GM10248 (cell line): ENCODE measurements at regions not wholly inside any gene's neighbourhood (a gene's known extent, or its start where the extent isn't known, plus 50 kb on each side); places are given as distances from the start of the nearest gene placed in this dataset.

ENCODE experiments used
- CTCF ChIA-PET: fragments of 300-600 bp; sonication (Branson Sonifier 250); formaldehyde crosslinking; extraction: SDS; loops from one replicate; lab custom pipeline; 2021; ENCODE audit warnings: antibody characterized with exemption; lab: Yijun Ruan, JAX
- POLR2A ChIA-PET: fragments of 350-650 bp; sonication (Branson Sonifier 250); formaldehyde crosslinking; extraction: SDS; loops from one replicate; lab custom pipeline; 2020; ENCODE audit warnings: antibody characterized with exemption; lab: Yijun Ruan, JAX
- DNase-seq: peaks from one replicate; pipeline ENCODE4 v3.0.0; 2012; ENCODE audit errors: extremely low spot score
- TF ChIP-seq, protein P1 (sequence below): IDR thresholded peaks from 2 replicates; pipeline ENCODE4 v1.5.1; 2012; ENCODE audit warnings: mild to moderate bottlenecking, low read depth; ENCODE audit errors: extremely low read depth, missing control alignments, control extremely low read depth

DNA sequence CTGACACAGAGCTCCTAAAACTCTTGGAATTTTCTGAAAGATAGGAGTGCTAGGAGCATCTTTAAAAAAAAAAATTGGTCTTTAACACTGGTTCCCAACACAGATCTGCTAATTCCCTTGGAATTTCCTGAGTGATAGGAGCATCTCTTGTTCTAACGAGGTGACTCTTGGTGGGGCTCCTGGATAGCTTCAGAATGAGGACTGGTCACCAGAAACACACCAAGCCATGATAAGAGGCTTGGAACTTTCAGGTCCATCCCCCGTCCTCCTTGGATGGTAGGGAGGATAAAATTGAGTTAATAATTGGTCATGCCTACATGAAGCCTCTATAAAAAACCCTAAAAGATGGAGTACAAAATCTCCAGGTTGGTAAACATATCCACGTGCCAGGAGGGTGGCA is 64.5 kb upstream of the LDLRAD3 start:
- TF ChIP-seq, protein P1, sequence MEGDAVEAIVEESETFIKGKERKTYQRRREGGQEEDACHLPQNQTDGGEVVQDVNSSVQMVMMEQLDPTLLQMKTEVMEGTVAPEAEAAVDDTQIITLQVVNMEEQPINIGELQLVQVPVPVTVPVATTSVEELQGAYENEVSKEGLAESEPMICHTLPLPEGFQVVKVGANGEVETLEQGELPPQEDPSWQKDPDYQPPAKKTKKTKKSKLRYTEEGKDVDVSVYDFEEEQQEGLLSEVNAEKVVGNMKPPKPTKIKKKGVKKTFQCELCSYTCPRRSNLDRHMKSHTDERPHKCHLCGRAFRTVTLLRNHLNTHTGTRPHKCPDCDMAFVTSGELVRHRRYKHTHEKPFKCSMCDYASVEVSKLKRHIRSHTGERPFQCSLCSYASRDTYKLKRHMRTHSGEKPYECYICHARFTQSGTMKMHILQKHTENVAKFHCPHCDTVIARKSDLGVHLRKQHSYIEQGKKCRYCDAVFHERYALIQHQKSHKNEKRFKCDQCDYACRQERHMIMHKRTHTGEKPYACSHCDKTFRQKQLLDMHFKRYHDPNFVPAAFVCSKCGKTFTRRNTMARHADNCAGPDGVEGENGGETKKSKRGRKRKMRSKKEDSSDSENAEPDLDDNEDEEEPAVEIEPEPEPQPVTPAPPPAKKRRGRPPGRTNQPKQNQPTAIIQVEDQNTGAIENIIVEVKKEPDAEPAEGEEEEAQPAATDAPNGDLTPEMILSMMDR, result no peak
- ChIA-PET CTCF (interaction anchor here (0.9 kb wide), 1 partner anchor 57 kb away, joined by 4 read pairs; no protein-coding TSS in a partner anchor), POLR2A (no interaction called here)
- no peak for DNase-seq

DNA sequence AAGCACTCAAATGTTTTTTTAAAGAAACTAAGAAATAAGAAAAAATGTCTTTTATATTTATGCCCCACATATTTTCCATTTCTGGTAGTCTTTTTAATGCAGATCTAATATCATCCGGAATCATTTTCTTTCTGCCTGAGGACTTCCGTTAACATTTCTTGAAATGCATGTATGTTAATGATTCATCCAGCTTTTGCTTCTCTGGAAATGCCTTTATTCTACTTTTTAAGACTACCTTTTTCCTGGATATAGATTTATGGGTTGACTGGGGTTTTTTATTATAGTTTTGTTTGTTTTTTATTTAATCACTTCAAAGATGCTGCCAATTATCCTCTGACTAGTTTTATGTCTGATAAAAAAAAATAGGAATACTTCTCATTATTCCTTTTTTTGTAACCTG is 57.1 kb upstream of the LDLRAD3 start:
- ChIA-PET CTCF (no interaction called here), POLR2A (no interaction called here)
- TF ChIP-seq, protein P1, result no peak
- DNase-seq, result no peak

DNA sequence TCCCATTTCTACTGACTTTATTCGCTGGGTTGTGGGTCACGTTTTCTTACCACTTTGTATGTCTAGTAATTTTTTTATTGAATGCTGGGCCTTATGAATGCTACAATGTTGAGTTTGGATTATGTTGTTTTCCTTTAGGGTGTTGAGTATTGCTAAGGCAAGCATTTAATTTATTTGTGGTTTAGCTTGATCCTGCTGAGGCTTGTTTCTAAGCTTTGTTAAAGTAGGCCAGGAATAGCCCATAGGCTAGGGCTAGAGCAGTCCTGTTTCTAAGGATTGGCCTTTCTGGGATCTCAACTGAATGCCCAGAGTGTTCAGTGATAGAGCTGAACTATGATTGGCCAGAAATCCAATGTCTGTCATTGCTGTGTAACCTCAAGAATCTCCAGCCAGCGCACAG is 56.1 kb upstream of the LDLRAD3 start:
- CTCF ChIA-PET, result interaction anchor here (0.7 kb wide), 1 partner anchor 66 kb away, joined by 3 read pairs; no protein-coding TSS in a partner anchor
- DNase-seq, result no peak
- POLR2A ChIA-PET, result no interaction called here
- TF ChIP-seq, protein P1, result no peak

DNA sequence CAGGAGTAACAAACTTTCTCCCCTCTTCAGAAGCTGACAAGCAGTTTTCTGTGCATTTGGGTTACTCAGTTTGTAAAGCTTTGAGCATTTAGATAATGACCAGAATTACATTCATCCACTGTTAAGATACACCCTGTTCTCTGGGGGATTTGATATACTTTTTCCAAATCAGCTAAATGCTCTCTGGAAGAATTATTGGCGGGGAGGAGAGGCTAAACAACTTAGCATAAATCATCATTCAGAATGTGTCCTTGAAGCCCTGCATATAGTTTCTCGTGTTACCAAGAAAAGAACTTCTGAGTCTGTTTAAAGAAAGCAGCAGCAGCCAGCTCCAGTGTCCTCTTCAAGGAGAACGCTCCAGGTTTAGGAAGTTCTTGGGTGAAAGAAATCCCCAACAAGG is 54.9 kb upstream of the LDLRAD3 start:
- ChIA-PET CTCF (interaction anchor here (0.9 to 1.8 kb wide), 2 partner anchors 13 to 68 kb away, joined by 4 to 10 read pairs; no protein-coding TSS in a partner anchor), POLR2A (no interaction called here)
- TF ChIP-seq, protein P1, result no peak
- no peak for DNase-seq

DNA sequence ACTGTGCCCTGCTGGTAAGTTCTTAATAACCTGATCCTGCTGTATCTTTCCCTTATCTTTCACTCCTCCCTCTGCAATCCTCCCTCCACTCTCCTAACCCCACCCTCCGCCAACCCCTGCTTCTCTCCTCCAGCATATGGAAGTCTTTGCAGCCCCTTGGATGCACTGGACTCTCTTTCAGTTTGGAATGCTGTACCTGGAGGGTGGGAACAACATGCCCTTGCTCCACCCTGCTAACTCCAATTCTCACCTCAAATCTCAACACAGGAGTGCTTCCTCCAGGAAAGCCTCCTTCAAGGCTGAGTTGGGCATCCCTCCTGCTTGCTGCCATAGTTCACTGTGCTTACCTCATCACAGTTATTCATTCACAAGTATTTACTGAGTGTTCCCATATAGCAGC is 52.8 kb upstream of the LDLRAD3 start:
- ChIA-PET POLR2A (no interaction called here), CTCF (no interaction called here)
- DNase-seq, result no peak
- TF ChIP-seq, protein P1, result no peak

DNA sequence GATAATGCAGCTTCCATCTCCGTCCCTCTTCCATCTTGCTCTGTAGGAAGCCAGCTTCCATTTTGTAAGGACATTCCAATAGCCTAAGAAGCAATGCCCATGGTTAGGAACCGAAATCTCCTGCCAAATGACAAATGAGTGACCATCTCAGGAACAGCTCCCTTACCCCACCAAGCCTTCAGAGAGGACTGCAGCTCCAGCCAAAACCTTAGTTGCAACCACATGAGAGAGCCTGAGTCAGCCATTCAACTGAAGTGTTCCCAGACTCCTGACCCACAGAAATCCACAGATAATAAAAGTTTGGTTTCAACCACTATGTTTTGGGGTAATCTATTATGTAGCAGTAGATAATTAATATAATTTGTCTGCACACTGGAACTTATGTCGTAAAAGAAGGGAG is 51.7 kb upstream of the LDLRAD3 start:
- no peak for DNase-seq
- POLR2A ChIA-PET, result no interaction called here
- CTCF ChIA-PET, result no interaction called here

More for the DNA sequence above, 51.7 kb upstream of the LDLRAD3 start:
- TF ChIP-seq, protein P1, result no peak
